GM19351 (cell line): ENCODE measurements at regions not wholly inside any gene's neighbourhood (a gene's known extent, or its start where the extent isn't known, plus 50 kb on each side); places are given as distances from the start of the nearest gene placed in this dataset.
"Not testable (repeated sequence)": the region's sequence is repeated elsewhere in the genome, so short reads cannot be mapped to it uniquely, and the experiment has no call there.

ENCODE experiments used
- ATAC-seq: cut with Tn5 transposase; IDR thresholded peaks from one replicate; pipeline ENCODE4 v1.9.1; 2021; ENCODE audit warnings: mild to moderate bottlenecking, moderate library complexity; ENCODE audit not compliant: unreplicated experiment

- ATAC-seq = no peak
Measured at GRCh38 chr21:35624901-35625300, 435.4 kb downstream of the SETD4 start.

DNA sequence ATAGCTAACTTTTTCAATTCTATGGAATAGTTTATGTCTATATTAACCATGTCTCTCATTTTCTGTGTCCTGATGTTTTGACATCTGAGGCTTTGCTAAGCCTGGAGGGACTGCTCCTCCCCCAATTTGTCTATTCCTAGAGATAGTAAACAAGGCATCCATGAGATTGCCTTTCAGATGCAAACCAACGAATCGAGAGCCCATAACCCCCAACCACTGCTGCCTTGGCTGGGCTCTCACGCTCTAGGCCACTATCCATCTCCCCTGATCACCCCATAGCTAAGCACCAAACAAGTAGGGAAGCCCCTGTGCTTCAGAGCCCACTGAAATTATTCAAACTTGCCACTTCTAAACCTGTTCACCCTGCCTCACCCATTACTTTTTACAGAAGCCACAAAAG, 437.7 kb downstream of the SETD4 start:
- ATAC-seq = no peak

DNA sequence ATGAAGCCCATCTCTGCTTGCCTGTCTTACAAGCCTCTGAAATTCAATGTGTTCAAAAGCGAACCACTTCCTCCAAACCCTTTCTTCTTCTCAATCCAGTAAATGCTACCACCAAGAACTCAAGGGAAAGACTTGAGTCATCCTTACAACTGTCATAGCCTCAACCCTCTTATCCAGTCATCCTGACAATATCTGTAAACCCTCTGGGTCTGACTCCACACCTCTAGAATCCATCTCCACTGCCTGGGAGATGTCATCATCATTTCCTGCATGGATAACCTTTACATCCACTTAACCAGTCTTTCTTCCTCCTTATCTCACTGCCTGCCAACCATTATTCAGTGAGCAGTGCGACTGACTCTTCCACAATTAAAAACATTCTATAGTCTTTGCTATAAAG, 441.1 kb downstream of the SETD4 start:
- ATAC-seq = no peak

- no peak for ATAC-seq
Measured at GRCh38 chr21:35617491-35617890, 442.8 kb downstream of the SETD4 start.

- ATAC-seq = no peak
Measured at GRCh38 chr21:35616090-35616489, 444.2 kb downstream of the SETD4 start.

- ATAC-seq = no peak
Measured at GRCh38 chr21:35615325-35615724, 445.0 kb downstream of the SETD4 start.

- no peak for ATAC-seq
Measured at GRCh38 chr21:35614396-35614921, 445.9 kb downstream of the SETD4 start.

- no peak for ATAC-seq
Measured at GRCh38 chr21:35611708-35612132, 448.6 kb downstream of the SETD4 start.

GRCh38 chr21:35609263-35609662, 451.1 kb downstream of the SETD4 start:
- no peak for ATAC-seq

DNA sequence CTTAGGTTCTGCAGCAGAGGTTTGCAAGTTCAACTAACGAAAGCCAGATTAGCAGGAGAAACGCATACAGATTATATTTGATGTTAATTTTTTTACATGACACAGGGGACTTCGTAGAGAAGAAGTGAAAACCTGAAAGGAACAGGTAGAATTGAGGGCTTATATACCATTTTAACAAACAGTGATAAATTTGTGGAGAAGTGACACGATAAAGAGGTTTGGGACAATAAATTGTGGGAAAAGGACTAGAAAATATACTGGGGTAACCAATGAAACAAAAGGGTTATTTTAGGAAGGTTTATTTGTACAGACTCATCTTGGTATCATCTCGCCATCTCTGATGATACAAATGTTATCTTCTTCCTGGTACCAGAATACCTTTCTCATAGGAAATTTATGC, 452.9 kb downstream of the SETD4 start:
- no peak for ATAC-seq

DNA sequence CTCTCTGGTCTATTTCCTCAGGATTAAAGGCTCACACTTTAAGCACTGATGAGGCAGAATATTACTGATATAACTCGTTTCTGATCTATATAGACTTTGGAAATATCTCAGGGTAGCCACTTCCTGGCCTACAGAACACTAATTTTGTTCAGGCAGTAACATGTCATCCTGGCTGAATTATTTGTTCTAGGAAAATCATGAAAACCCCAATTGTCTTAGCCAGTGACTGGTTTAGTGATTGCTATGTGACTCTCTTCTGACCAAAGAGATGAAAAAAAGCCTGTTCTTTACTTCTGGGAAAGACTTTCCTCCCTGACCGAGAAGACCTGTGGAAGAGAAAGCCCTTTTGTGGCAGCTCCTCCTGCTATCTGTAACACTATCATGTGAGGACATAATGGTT, 453.7 kb downstream of the SETD4 start:
- no peak for ATAC-seq

DNA sequence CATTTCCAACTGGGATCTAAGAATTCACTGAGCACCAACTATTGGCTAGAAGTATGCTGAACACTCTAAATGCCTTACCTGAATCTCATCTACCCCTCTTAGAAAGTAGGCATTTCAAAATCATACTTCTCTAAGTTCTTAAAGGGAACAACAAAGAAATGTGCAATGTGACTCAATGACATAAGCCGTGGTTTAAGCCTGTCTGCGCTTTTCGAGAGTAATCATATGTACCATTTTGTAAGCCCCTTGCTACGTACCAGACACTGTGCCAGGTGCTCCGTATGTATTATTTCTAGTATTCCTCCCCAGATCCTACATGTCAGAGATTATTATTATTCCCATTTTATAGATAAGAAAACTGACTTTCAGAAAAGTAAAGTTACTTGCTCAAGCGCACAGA, 454.2 kb downstream of the SETD4 start:
- ATAC-seq = no peak

GRCh38 chr21:35603494-35603893, 456.8 kb downstream of the SETD4 start:
- no peak for ATAC-seq

DNA sequence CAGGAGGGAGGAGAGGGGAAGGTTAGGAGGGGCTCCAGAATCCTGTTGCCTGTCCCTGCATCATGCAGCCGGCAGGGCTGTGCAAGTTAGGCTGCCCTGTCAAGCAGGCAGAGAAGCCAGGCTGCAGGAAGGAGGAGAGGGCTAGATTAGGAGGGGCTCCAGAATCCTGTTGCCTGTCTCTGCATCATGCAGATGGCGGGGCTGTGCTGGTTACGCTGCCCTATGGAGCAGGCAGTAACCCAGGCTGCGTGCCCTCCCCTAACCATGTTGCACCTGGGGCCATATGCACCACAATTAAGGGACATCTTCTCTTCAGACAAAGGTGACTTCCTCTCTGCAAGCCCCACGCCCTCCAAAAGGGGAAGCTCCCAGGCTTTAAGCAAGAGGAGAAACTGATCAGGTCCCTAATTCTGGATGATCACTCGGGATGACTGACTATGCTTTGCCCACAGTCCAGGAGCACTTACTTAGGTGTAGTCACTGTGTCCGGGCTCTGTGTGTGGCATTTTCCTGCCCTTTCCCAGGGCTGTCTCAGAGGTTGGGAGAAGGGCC, 457.4 kb downstream of the SETD4 start:
- no peak for ATAC-seq

DNA sequence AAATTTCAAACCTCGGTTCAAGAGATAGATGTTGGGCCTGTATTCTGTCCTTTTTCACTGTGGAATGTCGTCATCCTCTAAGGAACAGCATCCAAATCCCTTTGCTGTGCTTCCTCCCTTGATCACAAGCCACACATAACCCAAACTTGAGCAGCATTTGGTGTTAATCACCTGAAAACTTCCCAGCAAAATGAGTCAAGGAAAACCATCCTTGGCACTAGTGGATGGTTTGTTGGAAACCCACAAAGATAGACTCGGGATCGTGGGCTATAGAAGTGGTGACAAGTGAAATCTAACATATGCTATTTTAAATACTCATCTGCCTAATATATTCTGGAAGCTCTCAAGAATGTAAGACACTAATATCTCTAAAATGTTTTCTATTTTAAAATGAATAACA, 459.1 kb downstream of the SETD4 start:
- ATAC-seq = no peak

- no peak for ATAC-seq
Measured at GRCh38 chr21:35599164-35599563, 461.2 kb downstream of the SETD4 start.

DNA sequence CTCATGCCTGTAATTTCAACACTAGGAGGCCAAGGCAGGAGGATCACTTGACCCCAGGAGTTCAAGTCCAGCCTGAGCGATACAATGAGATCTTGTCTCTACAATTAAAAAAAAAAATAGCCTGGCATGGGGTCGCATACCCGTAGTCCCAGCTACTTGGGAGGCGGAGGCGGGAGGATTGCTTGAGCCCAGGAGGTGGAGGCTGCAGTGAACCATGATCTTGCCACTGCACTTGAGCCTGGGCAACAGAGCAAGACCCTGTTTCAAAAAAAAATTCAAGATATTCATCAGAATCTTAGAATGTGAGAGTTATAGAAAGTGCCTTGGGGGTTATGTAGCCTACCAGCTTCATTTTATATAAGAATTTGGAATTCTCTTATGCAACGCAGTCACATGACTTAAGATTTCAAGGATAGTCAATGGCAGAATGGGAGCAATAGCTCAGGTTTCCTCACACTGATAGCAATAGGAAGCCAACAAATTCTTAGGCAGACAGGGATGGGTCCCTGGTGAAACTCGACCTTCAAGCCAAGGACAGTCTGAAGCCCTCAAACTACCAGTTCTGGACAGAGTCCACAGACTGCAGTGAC, 462.5 kb downstream of the SETD4 start:
- no peak for ATAC-seq

DNA sequence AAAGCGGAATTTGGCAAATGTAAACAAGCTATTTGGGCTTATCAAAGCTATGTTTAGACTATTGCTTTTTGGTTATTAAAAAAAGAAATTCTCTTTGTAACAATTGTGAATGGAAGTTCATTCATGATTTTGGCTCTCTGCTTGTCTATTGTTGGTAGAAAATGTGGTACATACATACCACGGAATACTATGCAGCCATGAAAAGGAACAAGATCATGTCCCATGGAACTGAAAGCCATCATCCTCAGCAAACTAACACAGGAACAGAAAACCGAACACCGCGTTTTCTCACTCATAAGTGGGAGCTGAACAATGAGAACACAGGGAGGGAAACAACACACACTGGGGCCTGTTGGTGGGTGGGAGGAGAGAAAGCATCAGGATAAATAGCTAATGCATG, 465.4 kb downstream of the SETD4 start:
- ATAC-seq = no peak

- no peak for ATAC-seq
Measured at GRCh38 chr21:35593000-35593502, 467.3 kb downstream of the SETD4 start.

GRCh38 chr21:35590284-35590683, 470.0 kb downstream of the SETD4 start:
- not testable (repeated sequence) for ATAC-seq

DNA sequence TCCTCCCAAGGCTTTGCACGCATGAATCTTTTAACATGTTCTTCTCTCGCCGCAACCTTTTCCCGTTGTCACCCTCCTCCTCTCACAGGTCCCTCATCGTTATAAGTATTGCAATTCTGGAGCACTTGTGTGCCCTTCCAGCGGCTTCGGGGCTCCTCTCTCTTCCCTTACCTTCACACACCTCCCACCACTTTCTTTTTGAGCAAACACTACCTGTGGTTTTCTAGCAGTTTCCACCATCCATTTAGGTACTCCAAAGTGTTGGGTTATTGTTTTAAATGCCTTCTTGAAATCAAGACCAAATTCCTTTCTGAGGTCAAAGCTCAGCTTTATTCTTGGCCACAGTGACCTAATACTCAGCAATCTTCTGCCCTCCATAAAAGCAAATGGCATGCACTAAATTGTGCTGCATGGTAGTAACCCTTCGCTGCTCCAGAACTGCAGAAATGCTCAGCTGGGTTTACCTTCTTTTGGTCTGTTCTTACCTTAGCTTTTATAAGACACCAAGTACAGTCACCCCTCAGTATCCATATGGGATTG, 472.4 kb downstream of the SETD4 start:
- no peak for ATAC-seq

DNA sequence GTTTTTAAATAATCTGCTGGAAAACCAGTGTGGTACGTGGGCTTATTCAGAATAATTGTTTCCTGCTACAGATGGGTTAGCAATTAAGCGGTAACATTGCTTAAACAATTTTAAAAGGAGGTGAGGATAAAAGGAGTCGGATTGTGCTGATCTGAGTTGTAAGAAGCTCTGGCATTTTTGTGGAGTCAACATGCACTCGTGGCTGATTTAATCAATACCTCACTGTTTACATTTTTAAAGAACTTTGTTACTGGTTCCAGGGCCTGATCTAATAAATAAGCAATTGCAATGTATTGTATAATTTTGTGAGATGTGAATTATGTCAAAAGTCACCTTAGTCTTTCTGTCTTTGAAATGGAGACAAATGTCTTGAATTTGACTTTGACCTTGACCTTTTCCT, 474.0 kb downstream of the SETD4 start:
- ATAC-seq = no peak
